Activated CD4-positive, alpha-beta T cell treated with anti-CD3 and anti-CD28 coated beads, Interleukin-2, amount 10 ng/mL, durations not matched to agents 7 days and 5 days (primary cell): ENCODE measurements at regions not wholly inside any gene's neighbourhood (a gene's known extent, or its start where the extent isn't known, plus 50 kb on each side); places are given as distances from the start of the nearest gene placed in this dataset.
"Not testable (repeated sequence)": the region's sequence is repeated elsewhere in the genome, so short reads cannot be mapped to it uniquely, and the experiment has no call there.

Source experiments
- CTCF ChIA-PET: fragments of 350-600 bp; sonication (Branson Sonifier 250); formaldehyde crosslinking; loops from one replicate; lab custom pipeline; 2021; ENCODE audit warnings: antibody characterized with exemption; lab: Charles Lee
- POLR2A ChIA-PET: fragments of 350-600 bp; sonication (Branson Sonifier 250); formaldehyde crosslinking; loops from one replicate; lab custom pipeline; 2021; ENCODE audit warnings: antibody characterized with exemption; lab: Charles Lee
- DNase-seq: peaks from one replicate; pipeline ENCODE4 v3.0.0-alpha.2; 2020
- H3K27ac Mint-ChIP-seq: one replicate; pipeline ENCODE4 v1.8.0; 2021; ENCODE audit warnings: mild to moderate bottlenecking, moderate library complexity, mixed read lengths
- H3K27me3 Mint-ChIP-seq: one replicate; pipeline ENCODE4 v1.8.0; 2021; ENCODE audit warnings: mixed read lengths
- H3K36me3 Mint-ChIP-seq: one replicate; pipeline ENCODE4 v1.8.0; 2021; ENCODE audit warnings: low read depth, mixed read lengths
- H3K4me1 Mint-ChIP-seq: one replicate; pipeline ENCODE4 v1.8.0; 2021; ENCODE audit warnings: mixed read lengths
- H3K4me3 Mint-ChIP-seq: one replicate; pipeline ENCODE4 v1.8.0; 2021; ENCODE audit warnings: mild to moderate bottlenecking, moderate library complexity, mixed read lengths
- H3K9me3 Mint-ChIP-seq: one replicate; pipeline ENCODE4 v1.8.0; 2021; ENCODE audit warnings: mixed read lengths

GRCh38 chr12:54744590-54744989 is 96.4 kb upstream of the DCD start:
- Mint-ChIP-seq H3K9me3 (peaks cover 15% of the 10 kb centered on the region), H3K4me3 (no peak overlapping the region), H3K36me3 (peaks cover 27% of the 10 kb centered on the region), H3K27me3 (peaks cover 10% of the 10 kb centered on the region), H3K27ac (no peak overlapping the region), H3K4me1 (peaks cover 56% of the 10 kb centered on the region)
- ChIA-PET POLR2A (no interaction called here), CTCF (interaction anchor here (1.1 to 1.6 kb wide), 2 partner anchors 9 to 249 kb away, joined by 7 to 8 read pairs; no protein-coding TSS in a partner anchor)
- no peak for DNase-seq

GRCh38 chr12:54740882-54741281 is 92.7 kb upstream of the DCD start:
- Mint-ChIP-seq H3K27ac (peak overlapping the region; percentile 77), H3K27me3 (peaks cover 18% of the 10 kb centered on the region), H3K9me3 (peaks cover 33% of the 10 kb centered on the region), H3K36me3 (peaks cover 40% of the 10 kb centered on the region), H3K4me1 (peaks cover 74% of the 10 kb centered on the region), H3K4me3 (peak overlapping the region; percentile 12)
- ChIA-PET POLR2A (no interaction called here), CTCF (interaction anchor here (1.5 kb wide), 1 partner anchor 252 kb away, joined by 5 read pairs; no protein-coding TSS in a partner anchor)
- no peak for DNase-seq

- peaks cover 30% of the 10 kb centered on the region for H3K9me3 Mint-ChIP-seq
- no peak overlapping the region for H3K4me3 Mint-ChIP-seq
- DNase-seq = peak; percentile 27
- peaks cover 32% of the 10 kb centered on the region for H3K36me3 Mint-ChIP-seq
- ChIA-PET CTCF (interaction anchor here (0.7 to 1.8 kb wide), 3 partner anchors 34 to 256 kb away, joined by 3 to 5 read pairs (median 4); partner anchors contain the start of gene MUCL1), POLR2A (no interaction called here)
- H3K27ac Mint-ChIP-seq = peak overlapping the region; percentile 63
- H3K4me1 Mint-ChIP-seq = peaks cover 56% of the 10 kb centered on the region
- peaks cover 20% of the 10 kb centered on the region for H3K27me3 Mint-ChIP-seq
Observed at GRCh38 chr12:54736549-54736948, 88.4 kb upstream of the DCD start.

- DNase-seq = no peak
- POLR2A ChIA-PET = no interaction called here
- H3K27me3 Mint-ChIP-seq = peaks cover 23% of the 10 kb centered on the region
- H3K4me1 Mint-ChIP-seq = peaks cover 35% of the 10 kb centered on the region
- no peak overlapping the region for H3K27ac Mint-ChIP-seq
- peaks cover 22% of the 10 kb centered on the region for H3K9me3 Mint-ChIP-seq
- no peak overlapping the region for H3K4me3 Mint-ChIP-seq
- H3K36me3 Mint-ChIP-seq = peaks cover 22% of the 10 kb centered on the region
- CTCF ChIA-PET = no interaction called here
Observed at GRCh38 chr12:54734196-54734950, 86.2 kb upstream of the DCD start.

GRCh38 chr12:54725233-54725843 is 77.2 kb upstream of the DCD start:
- Mint-ChIP-seq H3K4me1 (peaks cover 9% of the 10 kb centered on the region), H3K36me3 (no peaks in the 10 kb centered on the region), H3K27ac (no peak overlapping the region), H3K27me3 (peaks cover 23% of the 10 kb centered on the region), H3K4me3 (no peak overlapping the region), H3K9me3 (no peaks in the 10 kb centered on the region)
- ChIA-PET POLR2A (no interaction called here), CTCF (interaction anchor here (1.3 kb wide), 1 partner anchor 268 kb away, joined by 3 read pairs; no protein-coding TSS in a partner anchor)
- DNase-seq = no peak

GRCh38 chr12:54723379-54724256 is 75.5 kb upstream of the DCD start:
- Mint-ChIP-seq H3K4me3 (no peak overlapping the region), H3K27me3 (peaks cover 24% of the 10 kb centered on the region)
- CTCF ChIA-PET = interaction anchor here (0.6 to 1.3 kb wide), 2 partner anchors 9 to 473 kb away, joined by 3 to 4 read pairs; no protein-coding TSS in a partner anchor

GRCh38 chr12:54721312-54721711 is 73.1 kb upstream of the DCD start:
- H3K4me3 Mint-ChIP-seq = no peak overlapping the region
- peaks cover 28% of the 10 kb centered on the region for H3K27me3 Mint-ChIP-seq
- ChIA-PET POLR2A (no interaction called here), CTCF (interaction anchor here (0.6 kb wide), 1 partner anchor 8 kb away, joined by 4 read pairs; no protein-coding TSS in a partner anchor)
- H3K27ac Mint-ChIP-seq = no peak overlapping the region
- no peaks in the 10 kb centered on the region for H3K36me3 Mint-ChIP-seq
- H3K4me1 Mint-ChIP-seq = peaks cover 8% of the 10 kb centered on the region
- no peaks in the 10 kb centered on the region for H3K9me3 Mint-ChIP-seq
- no peak for DNase-seq

More at GRCh38 chr12:54723379-54724256, 75.5 kb upstream of the DCD start:
- H3K4me1 Mint-ChIP-seq = peaks cover 9% of the 10 kb centered on the region
- H3K9me3 Mint-ChIP-seq = no peaks in the 10 kb centered on the region
- no peak overlapping the region for H3K27ac Mint-ChIP-seq
- H3K36me3 Mint-ChIP-seq = no peaks in the 10 kb centered on the region
- POLR2A ChIA-PET = no interaction called here
- peak; percentile 55 for DNase-seq

GRCh38 chr12:54719691-54720090 is 71.5 kb upstream of the DCD start:
- no peaks in the 10 kb centered on the region for H3K36me3 Mint-ChIP-seq
- H3K27me3 Mint-ChIP-seq = peaks cover 28% of the 10 kb centered on the region
- H3K4me3 Mint-ChIP-seq = no peak overlapping the region
- no peaks in the 10 kb centered on the region for H3K9me3 Mint-ChIP-seq
- ChIA-PET CTCF (no interaction called here), POLR2A (no interaction called here)
- no peak for DNase-seq
- peaks cover 2% of the 10 kb centered on the region for H3K4me1 Mint-ChIP-seq
- no peak overlapping the region for H3K27ac Mint-ChIP-seq

GRCh38 chr12:54716261-54716660 is 68.1 kb upstream of the DCD start:
- CTCF ChIA-PET = interaction anchor here (0.6 to 0.7 kb wide), 2 partner anchors 351 to 382 kb away, joined by 3 to 5 read pairs; no protein-coding TSS in a partner anchor

GRCh38 chr12:54713876-54714275 is 65.7 kb upstream of the DCD start:
- POLR2A ChIA-PET, DNase-seq, CTCF ChIA-PET, H3K36me3 Mint-ChIP-seq, H3K4me1 Mint-ChIP-seq, H3K9me3 Mint-ChIP-seq, H3K4me3 Mint-ChIP-seq, H3K27ac Mint-ChIP-seq: not testable (repeated sequence)
- peaks cover 19% of the 10 kb centered on the region for H3K27me3 Mint-ChIP-seq

More at GRCh38 chr12:54716261-54716660, 68.1 kb upstream of the DCD start:
- H3K9me3 Mint-ChIP-seq = no peaks in the 10 kb centered on the region
- no peak for DNase-seq
- no peak overlapping the region for H3K4me3 Mint-ChIP-seq
- H3K27ac Mint-ChIP-seq = no peak overlapping the region
- POLR2A ChIA-PET = no interaction called here
- H3K36me3 Mint-ChIP-seq = no peaks in the 10 kb centered on the region
- peaks cover 31% of the 10 kb centered on the region for H3K27me3 Mint-ChIP-seq
- H3K4me1 Mint-ChIP-seq = peaks cover 2% of the 10 kb centered on the region

GRCh38 chr12:54711669-54712068 is 63.5 kb upstream of the DCD start:
- H3K9me3 Mint-ChIP-seq = no peaks in the 10 kb centered on the region
- ChIA-PET CTCF (interaction anchor here (1.3 kb wide), 1 partner anchor 357 kb away, joined by 3 read pairs; no protein-coding TSS in a partner anchor), POLR2A (no interaction called here)
- H3K36me3 Mint-ChIP-seq = no peaks in the 10 kb centered on the region
- no peaks in the 10 kb centered on the region for H3K4me1 Mint-ChIP-seq
- H3K4me3 Mint-ChIP-seq = no peak overlapping the region
- no peak overlapping the region for H3K27ac Mint-ChIP-seq
- peaks cover 15% of the 10 kb centered on the region for H3K27me3 Mint-ChIP-seq
- no peak for DNase-seq

- ChIA-PET POLR2A (no interaction called here), CTCF (interaction anchor here (0.6 kb wide), 1 partner anchor 1002 kb away, joined by 7 read pairs; no protein-coding TSS in a partner anchor)
- DNase-seq = no peak
- no peaks in the 10 kb centered on the region for H3K36me3 Mint-ChIP-seq
- no peak overlapping the region for H3K4me3 Mint-ChIP-seq
- no peaks in the 10 kb centered on the region for H3K9me3 Mint-ChIP-seq
- H3K4me1 Mint-ChIP-seq = no peaks in the 10 kb centered on the region
- no peak overlapping the region for H3K27ac Mint-ChIP-seq
- peaks cover 17% of the 10 kb centered on the region for H3K27me3 Mint-ChIP-seq
Observed at GRCh38 chr12:54708826-54709225, 60.7 kb upstream of the DCD start.
